ENCODE measurements at regions not wholly inside any gene's neighbourhood (a gene's known extent, or its start where the extent isn't known, plus 50 kb on each side); places are given as distances from the start of the nearest gene placed in this dataset.

DNA sequence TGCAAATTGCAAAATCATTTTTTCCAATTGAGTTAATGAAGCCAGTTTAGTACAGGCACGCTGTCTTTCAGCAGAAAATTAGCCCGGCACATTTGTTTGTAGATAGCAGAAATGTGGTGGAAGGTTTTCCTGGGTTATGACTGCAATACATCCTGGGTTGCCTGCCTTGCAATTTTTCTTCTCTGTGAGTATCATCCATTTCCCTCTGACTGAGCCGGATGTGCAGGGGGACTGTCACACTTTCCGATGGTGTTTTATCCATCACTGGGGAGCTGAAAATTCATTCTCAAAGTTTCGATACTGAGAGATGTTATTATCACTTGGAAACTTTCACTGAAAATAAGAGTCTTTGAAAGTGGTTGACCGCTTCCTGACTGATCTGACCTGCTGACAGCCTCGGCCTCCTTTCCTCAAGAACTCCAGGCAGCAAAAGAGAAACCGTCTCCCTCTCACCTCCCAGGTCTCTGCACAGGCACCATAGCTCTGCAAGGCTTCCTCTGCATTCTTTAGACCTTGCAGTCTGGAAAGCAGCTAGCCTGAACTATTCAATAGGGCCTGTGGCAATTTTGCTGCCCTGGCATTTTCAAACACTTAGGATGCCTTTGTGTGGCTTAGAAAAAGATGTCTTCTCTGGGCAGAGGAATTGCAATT lies 320.8 kb upstream of the NRP1 start:
- TF ChIP-seq, protein P1, sequence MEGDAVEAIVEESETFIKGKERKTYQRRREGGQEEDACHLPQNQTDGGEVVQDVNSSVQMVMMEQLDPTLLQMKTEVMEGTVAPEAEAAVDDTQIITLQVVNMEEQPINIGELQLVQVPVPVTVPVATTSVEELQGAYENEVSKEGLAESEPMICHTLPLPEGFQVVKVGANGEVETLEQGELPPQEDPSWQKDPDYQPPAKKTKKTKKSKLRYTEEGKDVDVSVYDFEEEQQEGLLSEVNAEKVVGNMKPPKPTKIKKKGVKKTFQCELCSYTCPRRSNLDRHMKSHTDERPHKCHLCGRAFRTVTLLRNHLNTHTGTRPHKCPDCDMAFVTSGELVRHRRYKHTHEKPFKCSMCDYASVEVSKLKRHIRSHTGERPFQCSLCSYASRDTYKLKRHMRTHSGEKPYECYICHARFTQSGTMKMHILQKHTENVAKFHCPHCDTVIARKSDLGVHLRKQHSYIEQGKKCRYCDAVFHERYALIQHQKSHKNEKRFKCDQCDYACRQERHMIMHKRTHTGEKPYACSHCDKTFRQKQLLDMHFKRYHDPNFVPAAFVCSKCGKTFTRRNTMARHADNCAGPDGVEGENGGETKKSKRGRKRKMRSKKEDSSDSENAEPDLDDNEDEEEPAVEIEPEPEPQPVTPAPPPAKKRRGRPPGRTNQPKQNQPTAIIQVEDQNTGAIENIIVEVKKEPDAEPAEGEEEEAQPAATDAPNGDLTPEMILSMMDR (conservative IDR thresholded peaks at IDR 0.05 in 1 of 2, IDR thresholded peaks at IDR 0.05 in 1 of 2; ENCODE audit: low read depth in 1 of 2, low read length in 2 of 2), result no peak
- TF ChIP-seq EZH2 (IDR thresholded peaks at IDR 0.05; ENCODE audit: low read length, missing control alignments), result no peak
